Trophoblast cell (in vitro differentiated cells and primary cell): ENCODE measurements at regions not wholly inside any gene's neighbourhood (a gene's known extent, or its start where the extent isn't known, plus 50 kb on each side); places are given as distances from the start of the nearest gene placed in this dataset.

Source experiments
- DNase-seq, 2 donors: peaks; one replicate each; pipeline ENCODE4 v3.0.0-alpha.2; 2016
- H2AFZ ChIP-seq: 2 replicates; pipeline ENCODE4 v1.6.1; 2013; ENCODE audit warnings: low read length, moderate library complexity, mild to moderate bottlenecking; ENCODE audit not compliant: insufficient read depth, poor library complexity
- H2AK5ac ChIP-seq: 2 replicates; pipeline ENCODE4 v1.6.1; 2013; ENCODE audit warnings: mild to moderate bottlenecking, low read length
- H2BK120ac ChIP-seq: 2 replicates; pipeline ENCODE4 v1.6.1; 2013; ENCODE audit warnings: low read length, mild to moderate bottlenecking, moderate library complexity; ENCODE audit not compliant: insufficient read depth, poor library complexity
- H2BK12ac ChIP-seq: 2 replicates; pipeline ENCODE4 v1.6.1; 2013; ENCODE audit warnings: mild to moderate bottlenecking, low read length, moderate library complexity
- H2BK5ac ChIP-seq: 2 replicates; pipeline ENCODE4 v1.6.1; 2013; ENCODE audit warnings: low read length, low read depth, moderate library complexity, mild to moderate bottlenecking; ENCODE audit not compliant: poor library complexity
- H3K14ac ChIP-seq: 2 replicates; pipeline ENCODE4 v1.6.1; 2013; ENCODE audit warnings: mild to moderate bottlenecking, low read length
- H3K18ac ChIP-seq: 2 replicates; pipeline ENCODE4 v1.6.1; 2013; ENCODE audit warnings: mild to moderate bottlenecking, low read length
- H3K23ac ChIP-seq: 2 replicates; pipeline ENCODE4 v1.6.1; 2013; ENCODE audit warnings: low read length
- H3K27ac ChIP-seq: 2 replicates; pipeline ENCODE4 v1.5.1; 2013; ENCODE audit warnings: low read depth, mild to moderate bottlenecking, inconsistent platforms, low read length, moderate library complexity
- H3K27me3 ChIP-seq: 2 replicates; pipeline ENCODE4 v1.6.1; 2013; ENCODE audit warnings: inconsistent platforms, mild to moderate bottlenecking, low read length, moderate library complexity; ENCODE audit not compliant: insufficient read depth
- H3K36me3 ChIP-seq, 2 experiments: 1 replicate in 1 of 2; 2 replicates in 1 of 2; pipeline ENCODE4 v1.6.1; 2013; ENCODE audit warnings: low read length in 2 of 2, mild to moderate bottlenecking in 2 of 2, moderate library complexity in 1 of 2; ENCODE audit not compliant: insufficient read depth in 2 of 2, control insufficient read depth in 1 of 2
- H3K4ac ChIP-seq: 2 replicates; pipeline ENCODE4 v1.6.1; 2013; ENCODE audit warnings: low read depth, mild to moderate bottlenecking, low read length, moderate library complexity
- H3K4me1 ChIP-seq, 2 experiments: 1 replicate in 1 of 2; 2 replicates in 1 of 2; pipeline ENCODE4 v1.6.1; 2013; ENCODE audit warnings: low read length in 2 of 2, mild to moderate bottlenecking in 2 of 2, moderate library complexity in 1 of 2; ENCODE audit not compliant: insufficient read depth in 2 of 2, control insufficient read depth in 1 of 2
- H3K4me2 ChIP-seq: 2 replicates; pipeline ENCODE4 v1.6.1; 2013; ENCODE audit warnings: inconsistent platforms, mild to moderate bottlenecking, low read length, moderate library complexity
- H3K4me3 ChIP-seq: 2 replicates; pipeline ENCODE4 v1.5.1; 2013; ENCODE audit warnings: mild to moderate bottlenecking, low read depth, low read length, inconsistent platforms
- H3K79me1 ChIP-seq: one replicate; pipeline ENCODE4 v1.6.1; 2013; ENCODE audit warnings: low read length
- H3K79me2 ChIP-seq: 2 replicates; pipeline ENCODE4 v1.6.1; 2013; ENCODE audit warnings: low read length, mild to moderate bottlenecking; ENCODE audit not compliant: control insufficient read depth, insufficient read depth, poor library complexity
- H3K9ac ChIP-seq: 2 replicates; pipeline ENCODE4 v1.6.1; 2013; ENCODE audit warnings: mild to moderate bottlenecking, low read length
- H3K9me3 ChIP-seq: 2 replicates; pipeline ENCODE4 v1.6.1; 2013; ENCODE audit warnings: low read depth, mild to moderate bottlenecking, control low read depth, inconsistent platforms, low read length; ENCODE audit not compliant: insufficient read depth
- H4K12ac ChIP-seq: 2 replicates; pipeline ENCODE4 v1.6.1; 2013; ENCODE audit warnings: low read depth, mild to moderate bottlenecking, low read length, moderate library complexity
- H4K8ac ChIP-seq: 2 replicates; pipeline ENCODE4 v1.6.1; 2013; ENCODE audit warnings: low read depth, mild to moderate bottlenecking, low read length, moderate library complexity
- H4K91ac ChIP-seq: one replicate; pipeline ENCODE4 v1.6.1; 2013; ENCODE audit warnings: low read depth, mild to moderate bottlenecking, low read length, moderate library complexity
- WGBS: extraction: QIAGEN DNeasy Blood & Tissue Kit; methylation state at CpG from one replicate; pipeline ENCODE4 v1.1.7; 2013; ENCODE audit warnings: missing lambda C conversion rate; ENCODE audit not compliant: insufficient read length, insufficient coverage; ENCODE audit errors: extremely low coverage; 5-methylcytosine and 5-hydroxymethylcytosine counted together

DNA sequence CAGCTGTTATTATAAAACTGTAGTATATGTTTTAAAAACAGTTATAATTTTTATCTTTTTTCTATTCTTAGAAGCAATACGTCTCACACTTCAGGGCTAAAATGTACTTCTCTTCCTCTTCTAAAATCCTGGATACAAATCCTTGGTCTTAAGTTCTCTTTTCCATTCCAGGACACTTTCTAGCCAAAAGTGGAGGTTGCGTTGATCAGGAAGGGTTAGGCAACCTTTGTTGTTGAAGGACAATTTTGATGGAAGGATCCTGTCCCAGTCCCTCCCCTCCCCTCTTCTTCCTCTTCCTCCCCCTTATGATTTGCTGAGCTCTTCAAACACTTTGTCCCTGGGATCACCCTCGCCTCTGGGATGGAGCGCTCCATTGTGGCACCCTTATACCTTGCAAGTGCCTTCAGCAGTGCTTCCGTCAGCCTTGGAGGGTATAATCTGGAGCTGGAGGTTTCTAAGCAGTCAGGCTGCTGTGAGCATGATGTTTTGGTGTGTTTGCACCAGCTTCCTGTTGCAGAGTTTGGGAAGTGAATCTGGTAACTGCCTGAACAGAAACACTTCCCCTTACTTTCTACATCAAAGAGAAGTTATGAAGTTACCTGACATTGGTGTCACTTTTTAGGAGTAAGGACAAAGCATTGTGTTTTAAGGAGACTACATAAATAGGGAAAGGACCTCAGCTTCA is 87.4 kb upstream of the SLC38A2 start:
- no peaks in the 10 kb centered on the region for H3K79me2 ChIP-seq
- H2BK120ac ChIP-seq: no peak overlapping the region
- no peak overlapping the region for H3K18ac ChIP-seq
- H2AK5ac ChIP-seq: no peak overlapping the region
- no peak overlapping the region for H4K8ac ChIP-seq
- peak overlapping the region; percentile 15 for H3K4me3 ChIP-seq
- H3K4me1 ChIP-seq: peaks cover 4 to 11% of the 10 kb centered on the region in 2 experiments
- no peak overlapping the region for H3K14ac ChIP-seq
- no peak for DNase-seq
- H3K4me2 ChIP-seq: no peak overlapping the region
- H3K4ac ChIP-seq: no peak overlapping the region
- no peak overlapping the region for H3K23ac ChIP-seq
- no peak overlapping the region for H2BK5ac ChIP-seq
- no peak overlapping the region for H2BK12ac ChIP-seq
- no peak overlapping the region for H3K9ac ChIP-seq
- WGBS: no CpG with 5 or more reads among the region's 5 CpGs
- peaks cover 2% of the 10 kb centered on the region for H3K79me1 ChIP-seq
- H2AFZ ChIP-seq: no peak overlapping the region
- H3K36me3 ChIP-seq: no peaks in the 10 kb centered on the region
- H3K27ac ChIP-seq: no peak overlapping the region
- no peak overlapping the region for H4K12ac ChIP-seq
- H3K9me3 ChIP-seq: no peaks in the 10 kb centered on the region
- no peak overlapping the region for H4K91ac ChIP-seq
- no peaks in the 10 kb centered on the region for H3K27me3 ChIP-seq

DNA sequence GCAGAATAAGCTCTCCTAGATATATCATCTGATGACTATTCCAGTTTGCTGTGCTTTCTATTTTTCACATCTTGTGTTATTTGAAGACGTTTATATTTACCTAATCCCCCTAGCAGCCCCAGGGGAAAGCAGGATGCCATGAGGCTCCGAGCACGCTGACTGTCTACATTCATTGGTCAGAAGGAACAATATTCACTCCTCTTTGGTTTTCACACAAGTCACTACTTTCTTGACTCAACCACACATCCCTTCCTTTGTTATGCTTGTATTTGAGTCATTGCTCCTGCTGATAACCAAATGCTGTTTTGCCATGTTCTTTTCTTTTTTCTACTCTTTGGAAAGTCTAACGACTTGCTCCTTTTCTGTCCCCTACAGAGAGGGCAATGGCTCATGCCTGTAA is 86.5 kb upstream of the SLC38A2 start:
- Histone ChIP-seq H2BK120ac (no peak overlapping the region), H3K14ac (no peak overlapping the region), H3K36me3 (no peaks in the 10 kb centered on the region), H2AK5ac (no peak overlapping the region), H3K9ac (no peak overlapping the region), H3K4me1 (peaks cover 4 to 11% of the 10 kb centered on the region in 2 experiments), H3K9me3 (no peaks in the 10 kb centered on the region), H2BK5ac (no peak overlapping the region), H3K27me3 (no peaks in the 10 kb centered on the region), H3K27ac (no peak overlapping the region), H4K8ac (no peak overlapping the region), H4K12ac (no peak overlapping the region), H3K4me3 (no peak overlapping the region), H3K23ac (no peak overlapping the region), H2AFZ (no peak overlapping the region), H4K91ac (no peak overlapping the region), H2BK12ac (no peak overlapping the region), H3K4ac (no peak overlapping the region), H3K18ac (no peak overlapping the region), H3K79me2 (no peaks in the 10 kb centered on the region), H3K79me1 (peaks cover 2% of the 10 kb centered on the region), H3K4me2 (no peak overlapping the region)
- WGBS: no CpG with 5 or more reads among the region's 4 CpGs
- no peak for DNase-seq

DNA sequence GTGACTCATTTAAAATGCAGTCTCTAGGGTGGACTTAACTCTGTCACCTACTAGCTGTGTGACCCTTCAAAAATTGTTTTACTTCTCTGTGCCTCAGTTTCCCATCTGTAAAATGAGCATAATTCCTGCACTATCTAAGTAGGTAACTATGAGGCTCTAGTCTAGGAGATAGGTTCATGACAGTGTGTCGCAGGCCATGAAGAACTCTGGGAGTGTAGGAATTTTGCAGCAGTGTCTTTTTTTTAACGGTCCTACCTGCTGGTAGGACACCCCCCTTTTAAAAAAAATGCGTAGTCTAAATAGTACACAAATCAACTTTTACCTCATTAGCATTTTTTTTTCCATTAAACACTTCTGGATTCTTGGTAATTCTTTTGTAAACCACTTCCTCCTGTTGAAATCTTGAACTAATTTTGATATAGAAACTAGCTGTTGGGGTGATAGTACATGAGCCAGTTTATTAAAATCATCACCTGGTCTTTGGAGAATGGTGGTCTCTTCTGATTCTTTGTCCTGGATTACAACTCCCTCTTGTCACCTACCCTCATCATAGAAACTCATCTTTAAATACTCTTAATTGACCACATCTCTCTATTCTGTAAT is 86.0 kb upstream of the SLC38A2 start:
- H2BK5ac ChIP-seq: no peak overlapping the region
- H2AFZ ChIP-seq: no peak overlapping the region
- H3K36me3 ChIP-seq: no peaks in the 10 kb centered on the region
- H3K9ac ChIP-seq: no peak overlapping the region
- H4K91ac ChIP-seq: no peak overlapping the region
- H3K4me2 ChIP-seq: no peak overlapping the region
- DNase-seq: no peak
- H4K12ac ChIP-seq: no peak overlapping the region
- WGBS: no CpG with 5 or more reads among the region's 3 CpGs
- peaks cover 2% of the 10 kb centered on the region for H3K79me1 ChIP-seq
- H3K79me2 ChIP-seq: no peaks in the 10 kb centered on the region
- H2AK5ac ChIP-seq: no peak overlapping the region
- H3K4me3 ChIP-seq: no peak overlapping the region
- no peak overlapping the region for H2BK120ac ChIP-seq
- H3K18ac ChIP-seq: no peak overlapping the region
- no peak overlapping the region for H3K14ac ChIP-seq
- H3K27ac ChIP-seq: no peak overlapping the region
- H3K9me3 ChIP-seq: no peaks in the 10 kb centered on the region
- no peaks in the 10 kb centered on the region for H3K27me3 ChIP-seq
- no peak overlapping the region for H3K4ac ChIP-seq
- H3K23ac ChIP-seq: no peak overlapping the region
- H4K8ac ChIP-seq: no peak overlapping the region
- H3K4me1 ChIP-seq: peaks cover 4 to 12% of the 10 kb centered on the region in 2 experiments
- no peak overlapping the region for H2BK12ac ChIP-seq

DNA sequence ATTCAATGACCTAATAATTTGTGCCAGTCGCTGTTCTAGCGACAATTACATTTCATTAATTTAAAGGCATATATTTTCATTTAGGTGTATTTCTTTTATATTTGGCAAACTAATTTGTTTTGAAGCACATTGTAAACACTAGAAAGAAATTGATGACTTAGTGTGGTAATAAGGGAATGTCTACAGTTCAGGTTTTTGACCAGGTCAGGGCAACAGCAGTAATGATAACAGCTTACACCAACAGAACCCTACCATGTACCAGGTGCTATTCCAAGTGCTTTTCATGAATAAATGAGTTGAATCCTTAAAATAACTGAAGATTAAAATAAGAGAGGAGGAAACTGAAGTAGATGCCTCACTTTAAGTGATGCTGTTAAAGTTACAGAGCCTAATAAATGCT is 85.4 kb upstream of the SLC38A2 start:
- no peak overlapping the region for H3K27ac ChIP-seq
- H2AFZ ChIP-seq: no peak overlapping the region
- WGBS: no CpG with 5 or more reads among the region's 2 CpGs
- no peak overlapping the region for H3K4me2 ChIP-seq
- H3K9ac ChIP-seq: no peak overlapping the region
- H4K91ac ChIP-seq: no peak overlapping the region
- H3K4ac ChIP-seq: no peak overlapping the region
- no peak overlapping the region for H3K23ac ChIP-seq
- no peak overlapping the region for H3K18ac ChIP-seq
- H3K79me1 ChIP-seq: peaks cover 2% of the 10 kb centered on the region
- no peak overlapping the region for H3K4me3 ChIP-seq
- H2BK5ac ChIP-seq: no peak overlapping the region
- H4K12ac ChIP-seq: no peak overlapping the region
- no peaks in the 10 kb centered on the region for H3K9me3 ChIP-seq
- DNase-seq: no peak
- H3K4me1 ChIP-seq: peaks cover 4 to 14% of the 10 kb centered on the region in 2 experiments
- H2BK120ac ChIP-seq: no peak overlapping the region
- H2BK12ac ChIP-seq: no peak overlapping the region
- no peaks in the 10 kb centered on the region for H3K27me3 ChIP-seq
- H3K14ac ChIP-seq: no peak overlapping the region
- no peaks in the 10 kb centered on the region for H3K36me3 ChIP-seq
- no peak overlapping the region for H4K8ac ChIP-seq
- H2AK5ac ChIP-seq: no peak overlapping the region
- H3K79me2 ChIP-seq: no peaks in the 10 kb centered on the region
